ENCODE measurements at regions not wholly inside any gene's neighbourhood (a gene's known extent, or its start where the extent isn't known, plus 50 kb on each side); places are given as distances from the start of the nearest gene placed in this dataset.

GRCh38 chr15:66945842-66946241 is 119.6 kb upstream of the SMAD3 start:
- no peak for DNase-seq (ENCODE audit: low read depth in 2 of 2)

GRCh38 chr15:66946578-66947164 is 118.7 kb upstream of the SMAD3 start:
- DNase-seq (ENCODE audit: low read depth in 2 of 2), result peak; percentile 35 to 37

- DNase-seq (ENCODE audit: low read depth in 2 of 2), result no peak
Measured at GRCh38 chr15:66947471-66947870, 117.9 kb upstream of the SMAD3 start.

- no peak for DNase-seq (ENCODE audit: low read depth in 2 of 2)
Measured at GRCh38 chr15:66948294-66948693, 117.1 kb upstream of the SMAD3 start.

- DNase-seq (ENCODE audit: low read depth in 2 of 2), result no peak
Measured at GRCh38 chr15:66950114-66950513, 115.3 kb upstream of the SMAD3 start.

- DNase-seq (ENCODE audit: low read depth in 2 of 2), result no peak
Measured at GRCh38 chr15:66951531-66952320, 113.7 kb upstream of the SMAD3 start.

- no peak for DNase-seq (ENCODE audit: low read depth in 2 of 2)
Measured at GRCh38 chr15:66952756-66953522, 112.5 kb upstream of the SMAD3 start.

GRCh38 chr15:66953523-66954229 is 111.7 kb upstream of the SMAD3 start:
- DNase-seq (ENCODE audit: low read depth in 2 of 2), result no peak

- no peak for DNase-seq (ENCODE audit: low read depth in 2 of 2)
Measured at GRCh38 chr15:66954601-66955000, 110.8 kb upstream of the SMAD3 start.

- DNase-seq (ENCODE audit: low read depth in 2 of 2), result no peak
Measured at GRCh38 chr15:66955001-66955516, 110.3 kb upstream of the SMAD3 start.

- no peak for DNase-seq (ENCODE audit: low read depth in 2 of 2)
Measured at GRCh38 chr15:66955871-66956585, 109.4 kb upstream of the SMAD3 start.

- DNase-seq (ENCODE audit: low read depth in 2 of 2), result no peak
Measured at GRCh38 chr15:66956672-66957430, 108.6 kb upstream of the SMAD3 start.

GRCh38 chr15:66957431-66957720 is 108.0 kb upstream of the SMAD3 start:
- no peak for DNase-seq (ENCODE audit: low read depth in 2 of 2)

GRCh38 chr15:66959066-66959465 is 106.3 kb upstream of the SMAD3 start:
- no peak for DNase-seq (ENCODE audit: low read depth in 2 of 2)

GRCh38 chr15:66959875-66960274 is 105.5 kb upstream of the SMAD3 start:
- DNase-seq (ENCODE audit: low read depth in 2 of 2), result no peak

- no peak for DNase-seq (ENCODE audit: low read depth in 2 of 2)
Measured at GRCh38 chr15:66960519-66960918, 104.9 kb upstream of the SMAD3 start.

GRCh38 chr15:66961407-66961884 is 104.0 kb upstream of the SMAD3 start:
- DNase-seq (ENCODE audit: low read depth in 2 of 2), result no peak

GRCh38 chr15:66961901-66962300 is 103.5 kb upstream of the SMAD3 start:
- no peak for DNase-seq (ENCODE audit: low read depth in 2 of 2)

- DNase-seq (ENCODE audit: low read depth in 2 of 2), result no peak
Measured at GRCh38 chr15:66962522-66962921, 102.9 kb upstream of the SMAD3 start.

- no peak for DNase-seq (ENCODE audit: low read depth in 2 of 2)
Measured at GRCh38 chr15:66963084-66963483, 102.3 kb upstream of the SMAD3 start.

- DNase-seq (ENCODE audit: low read depth in 2 of 2), result no peak
Measured at GRCh38 chr15:66963710-66964109, 101.7 kb upstream of the SMAD3 start.
